ENCODE measurements at regions not wholly inside any gene's neighbourhood (a gene's known extent, or its start where the extent isn't known, plus 50 kb on each side); places are given as distances from the start of the nearest gene placed in this dataset.

DNA sequence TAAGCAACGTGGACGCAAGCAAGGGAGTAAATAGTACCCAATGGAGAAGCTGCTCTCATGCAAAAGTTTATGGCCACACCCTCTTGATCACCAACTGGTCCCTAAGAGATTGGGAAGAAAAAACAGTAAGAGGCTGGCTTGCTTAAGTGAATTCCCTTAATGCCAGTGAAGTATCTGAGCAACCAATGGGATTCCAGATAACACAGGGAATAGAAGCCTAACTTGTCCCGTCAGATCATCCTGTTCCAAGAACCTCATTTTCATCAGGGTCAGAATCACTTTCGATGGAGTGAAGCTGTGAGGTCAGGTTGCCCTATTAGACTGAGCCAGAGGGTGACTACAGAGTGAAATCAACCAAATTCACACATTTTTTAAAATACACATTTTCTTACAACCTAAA, 104.3 kb downstream of the CD47 start:
- no peak overlapping the region for H3K4me3 ChIP-seq
- H3K27ac ChIP-seq: peak overlapping the region; percentile 45 to 61
- no peak for DNase-seq (ENCODE audit: low spot score)
- TF ChIP-seq, protein P1, sequence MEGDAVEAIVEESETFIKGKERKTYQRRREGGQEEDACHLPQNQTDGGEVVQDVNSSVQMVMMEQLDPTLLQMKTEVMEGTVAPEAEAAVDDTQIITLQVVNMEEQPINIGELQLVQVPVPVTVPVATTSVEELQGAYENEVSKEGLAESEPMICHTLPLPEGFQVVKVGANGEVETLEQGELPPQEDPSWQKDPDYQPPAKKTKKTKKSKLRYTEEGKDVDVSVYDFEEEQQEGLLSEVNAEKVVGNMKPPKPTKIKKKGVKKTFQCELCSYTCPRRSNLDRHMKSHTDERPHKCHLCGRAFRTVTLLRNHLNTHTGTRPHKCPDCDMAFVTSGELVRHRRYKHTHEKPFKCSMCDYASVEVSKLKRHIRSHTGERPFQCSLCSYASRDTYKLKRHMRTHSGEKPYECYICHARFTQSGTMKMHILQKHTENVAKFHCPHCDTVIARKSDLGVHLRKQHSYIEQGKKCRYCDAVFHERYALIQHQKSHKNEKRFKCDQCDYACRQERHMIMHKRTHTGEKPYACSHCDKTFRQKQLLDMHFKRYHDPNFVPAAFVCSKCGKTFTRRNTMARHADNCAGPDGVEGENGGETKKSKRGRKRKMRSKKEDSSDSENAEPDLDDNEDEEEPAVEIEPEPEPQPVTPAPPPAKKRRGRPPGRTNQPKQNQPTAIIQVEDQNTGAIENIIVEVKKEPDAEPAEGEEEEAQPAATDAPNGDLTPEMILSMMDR (IDR thresholded peaks at IDR 0.05): no peak

DNA sequence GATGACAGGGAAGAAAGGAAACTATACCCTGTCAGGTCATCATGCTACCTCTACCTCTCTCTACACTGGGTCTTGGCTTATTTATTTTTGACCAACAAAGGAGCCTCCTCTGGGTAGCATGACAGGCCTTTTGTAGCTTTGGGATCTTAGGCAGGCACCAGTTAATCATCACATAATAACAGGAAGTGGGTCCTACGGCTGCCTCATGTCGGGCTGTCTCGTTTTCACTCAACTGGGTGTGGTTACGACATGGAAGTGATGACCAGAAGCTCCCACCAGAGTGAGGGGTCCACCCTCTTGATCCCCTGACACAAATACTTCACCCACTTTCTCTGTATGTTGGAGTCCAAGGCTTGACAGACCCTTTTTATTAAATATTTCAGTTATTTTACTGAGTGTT, 105.3 kb downstream of the CD47 start:
- no peak for DNase-seq (ENCODE audit: low spot score)
- no peak overlapping the region for H3K4me3 ChIP-seq
- H3K27ac ChIP-seq: no peak overlapping the region
- TF ChIP-seq, protein P1 (IDR thresholded peaks at IDR 0.05): no peak

DNA sequence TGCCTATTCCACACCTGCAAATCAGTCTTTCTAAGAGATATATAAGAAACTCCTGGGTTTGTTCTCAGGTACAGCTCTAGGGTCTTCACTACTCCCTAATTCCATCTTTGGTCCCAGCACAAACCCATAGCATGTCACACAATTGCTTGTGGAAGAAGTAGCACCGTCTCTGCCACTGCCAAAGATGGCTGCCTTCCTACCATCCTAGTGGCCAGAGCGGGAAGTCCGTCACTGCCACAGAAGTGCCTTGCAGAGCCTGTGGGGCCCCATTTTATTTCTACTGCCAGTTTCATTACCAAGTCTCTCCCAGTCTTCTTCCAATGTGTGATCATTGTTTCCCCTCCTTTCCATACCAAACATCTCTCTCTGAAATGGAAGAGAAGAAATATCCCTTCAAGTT, 107.6 kb downstream of the CD47 start:
- DNase-seq (ENCODE audit: low spot score): no peak
- Histone ChIP-seq H3K4me3 (no peak overlapping the region), H3K27ac (no peak overlapping the region)
- TF ChIP-seq, protein P1 (IDR thresholded peaks at IDR 0.05): no peak

GRCh38 chr3:107982165-107982564, 108.7 kb downstream of the CD47 start:
- no peak overlapping the region for H3K27ac ChIP-seq
- H3K4me3 ChIP-seq: no peak overlapping the region
- TF ChIP-seq, protein P1 (IDR thresholded peaks at IDR 0.05): no peak
- no peak for DNase-seq (ENCODE audit: low spot score)

DNA sequence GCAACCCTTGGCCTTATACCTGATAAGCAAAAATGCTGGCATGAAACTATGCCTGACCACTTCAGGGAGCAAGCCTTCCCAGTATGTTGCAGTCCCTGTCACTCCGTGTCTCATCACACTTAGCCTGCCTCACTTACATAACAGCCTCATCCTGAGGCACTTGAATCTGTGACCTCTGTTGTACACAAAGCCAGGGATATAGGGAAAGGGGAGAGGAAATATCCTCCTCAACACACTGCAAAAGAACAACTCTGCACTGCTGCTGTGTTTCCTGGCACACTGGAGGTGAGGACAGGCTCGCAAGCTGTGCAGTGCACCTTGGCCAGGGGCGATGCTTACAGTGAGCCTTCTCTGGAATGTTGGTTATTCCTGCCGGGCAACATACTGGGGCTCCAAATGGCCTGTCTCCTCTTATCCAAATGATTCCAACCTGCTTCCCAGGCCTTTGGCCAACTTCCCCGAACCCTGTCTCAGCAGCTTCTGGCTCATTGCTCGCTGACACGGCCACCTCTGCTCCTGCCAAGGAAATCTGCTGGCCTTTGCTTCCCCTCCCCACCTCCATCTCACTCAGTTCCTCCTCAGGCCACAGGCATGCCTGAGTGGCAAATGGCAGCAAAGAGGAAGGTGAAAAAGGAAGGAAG, 109.2 kb downstream of the CD47 start:
- TF ChIP-seq, protein P1 (IDR thresholded peaks at IDR 0.05): no peak
- Histone ChIP-seq H3K27ac (no peak overlapping the region), H3K4me3 (no peak overlapping the region)
- DNase-seq (ENCODE audit: low spot score): no peak

DNA sequence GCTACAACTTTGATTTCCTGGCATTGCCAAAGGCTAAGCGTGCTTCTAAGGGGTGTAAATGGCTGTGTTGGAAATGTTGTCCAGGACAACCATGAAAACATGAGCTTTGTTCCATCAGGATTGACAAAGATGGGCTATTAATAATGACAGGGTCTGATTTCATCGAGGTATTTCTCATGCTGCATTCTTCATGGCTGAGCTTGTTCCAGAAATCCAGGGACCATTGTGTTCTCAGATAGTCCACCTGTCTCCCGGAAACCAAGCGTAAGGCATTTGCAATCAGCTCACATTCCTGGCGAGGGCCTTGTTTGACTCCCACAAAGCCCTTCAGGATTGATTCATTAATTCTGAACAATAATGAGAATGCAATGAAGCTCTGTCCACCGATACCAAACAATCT, 111.3 kb downstream of the CD47 start:
- TF ChIP-seq, protein P1 (IDR thresholded peaks at IDR 0.05): no peak
- Histone ChIP-seq H3K27ac (no peak overlapping the region), H3K4me3 (no peak overlapping the region)
- no peak for DNase-seq (ENCODE audit: low spot score)

Data from coronary artery (tissue), 2 donors.